Activated naive CD4-positive, alpha-beta T cell treated with anti-CD3 and anti-CD28 coated beads for 36 hours (primary cell): ENCODE measurements at regions not wholly inside any gene's neighbourhood (a gene's known extent, or its start where the extent isn't known, plus 50 kb on each side); places are given as distances from the start of the nearest gene placed in this dataset.

Source experiments
- CTCF ChIA-PET: fragments of 350-600 bp; sonication (Branson Sonifier 250); formaldehyde crosslinking; loops from one replicate; lab custom pipeline; 2021; ENCODE audit warnings: antibody characterized with exemption; lab: Charles Lee
- DNase-seq: peaks from one replicate; pipeline ENCODE4 v3.0.0-alpha.2; 2020
- H3K27ac Mint-ChIP-seq: one replicate; pipeline ENCODE4 v1.8.0; 2021; ENCODE audit warnings: mild to moderate bottlenecking, mixed read lengths
- H3K27me3 Mint-ChIP-seq: one replicate; pipeline ENCODE4 v1.8.0; 2021; ENCODE audit warnings: low read depth, mixed read lengths
- H3K36me3 Mint-ChIP-seq: one replicate; pipeline ENCODE4 v1.8.0; 2021; ENCODE audit warnings: low read depth, mixed read lengths
- H3K4me1 Mint-ChIP-seq: one replicate; pipeline ENCODE4 v1.8.0; 2021; ENCODE audit warnings: low read depth, mixed read lengths
- H3K4me3 Mint-ChIP-seq: one replicate; pipeline ENCODE4 v1.8.0; 2021; ENCODE audit warnings: mild to moderate bottlenecking, moderate library complexity, mixed read lengths
- H3K9me3 Mint-ChIP-seq: one replicate; pipeline ENCODE4 v1.8.0; 2021; ENCODE audit warnings: mixed read lengths
- intact Hi-C: fragments of 100-400 bp; cut with micrococcal nuclease; formaldehyde crosslinking; loops from one replicate; pipeline ENCODE4 v1.15.1; 2023

- H3K27ac Mint-ChIP-seq, result no peak overlapping the region
- intact Hi-C loops, result no loop called here
- H3K27me3 Mint-ChIP-seq, result peaks cover 10% of the 10 kb centered on the region
- no peaks in the 10 kb centered on the region for H3K36me3 Mint-ChIP-seq
- no peak overlapping the region for H3K4me3 Mint-ChIP-seq
- no peak for DNase-seq
- no peaks in the 10 kb centered on the region for H3K9me3 Mint-ChIP-seq
- H3K4me1 Mint-ChIP-seq, result no peaks in the 10 kb centered on the region
- CTCF ChIA-PET, result no interaction called here
These were observed 172.3 kb upstream of the MVB12B start for GRCh38 chr9:126154182-126154827.

GRCh38 chr9:126154869-126155268, 171.8 kb upstream of the MVB12B start:
- DNase-seq, result no peak
- peaks cover 10% of the 10 kb centered on the region for H3K27me3 Mint-ChIP-seq
- intact Hi-C loops, result no loop called here
- H3K4me3 Mint-ChIP-seq, result no peak overlapping the region
- H3K36me3 Mint-ChIP-seq, result no peaks in the 10 kb centered on the region
- no peaks in the 10 kb centered on the region for H3K4me1 Mint-ChIP-seq
- CTCF ChIA-PET, result no interaction called here
- no peaks in the 10 kb centered on the region for H3K9me3 Mint-ChIP-seq
- no peak overlapping the region for H3K27ac Mint-ChIP-seq

GRCh38 chr9:126155756-126156664, 170.6 kb upstream of the MVB12B start:
- intact Hi-C loops, result no loop called here
- Mint-ChIP-seq H3K27me3 (peaks cover 10% of the 10 kb centered on the region), H3K4me1 (no peaks in the 10 kb centered on the region), H3K36me3 (no peaks in the 10 kb centered on the region), H3K9me3 (no peaks in the 10 kb centered on the region), H3K27ac (no peak overlapping the region), H3K4me3 (no peak overlapping the region)
- DNase-seq, result no peak
- CTCF ChIA-PET, result no interaction called here

- CTCF ChIA-PET, result no interaction called here
- no peak for DNase-seq
- Mint-ChIP-seq H3K9me3 (no peaks in the 10 kb centered on the region), H3K27ac (no peak overlapping the region), H3K4me1 (no peaks in the 10 kb centered on the region), H3K36me3 (no peaks in the 10 kb centered on the region), H3K27me3 (peaks cover 10% of the 10 kb centered on the region), H3K4me3 (no peak overlapping the region)
- intact Hi-C loops, result no loop called here
These were observed 169.7 kb upstream of the MVB12B start for GRCh38 chr9:126156898-126157297.

- DNase-seq, result no peak
- intact Hi-C loops, result no loop called here
- Mint-ChIP-seq H3K9me3 (no peaks in the 10 kb centered on the region), H3K4me1 (no peaks in the 10 kb centered on the region), H3K4me3 (no peak overlapping the region), H3K27me3 (peaks cover 10% of the 10 kb centered on the region), H3K36me3 (no peaks in the 10 kb centered on the region), H3K27ac (no peak overlapping the region)
- CTCF ChIA-PET, result no interaction called here
These were observed 169.2 kb upstream of the MVB12B start for GRCh38 chr9:126157423-126157822.

GRCh38 chr9:126157826-126158587, 168.6 kb upstream of the MVB12B start:
- H3K27ac Mint-ChIP-seq, result no peak overlapping the region

GRCh38 chr9:126158588-126159429, 167.8 kb upstream of the MVB12B start:
- no peaks in the 10 kb centered on the region for H3K4me1 Mint-ChIP-seq
- no peak overlapping the region for H3K27ac Mint-ChIP-seq
- H3K27me3 Mint-ChIP-seq, result peaks cover 12% of the 10 kb centered on the region
- H3K36me3 Mint-ChIP-seq, result no peaks in the 10 kb centered on the region
- H3K9me3 Mint-ChIP-seq, result no peaks in the 10 kb centered on the region
- DNase-seq, result no peak
- CTCF ChIA-PET, result interaction anchor here (0.5 kb wide), 1 partner anchor 333 kb away, joined by 3 read pairs; no protein-coding TSS in a partner anchor
- intact Hi-C loops, result no loop called here
- no peak overlapping the region for H3K4me3 Mint-ChIP-seq

More at GRCh38 chr9:126157826-126158587, 168.6 kb upstream of the MVB12B start:
- no peaks in the 10 kb centered on the region for H3K36me3 Mint-ChIP-seq
- no peak for DNase-seq
- intact Hi-C loops, result no loop called here
- CTCF ChIA-PET, result interaction anchor here (0.5 kb wide), 1 partner anchor 333 kb away, joined by 3 read pairs; no protein-coding TSS in a partner anchor
- peaks cover 10% of the 10 kb centered on the region for H3K27me3 Mint-ChIP-seq
- H3K9me3 Mint-ChIP-seq, result no peaks in the 10 kb centered on the region
- no peaks in the 10 kb centered on the region for H3K4me1 Mint-ChIP-seq
- H3K4me3 Mint-ChIP-seq, result no peak overlapping the region

- intact Hi-C loops, result no loop called here
- Mint-ChIP-seq H3K36me3 (no peaks in the 10 kb centered on the region), H3K9me3 (no peaks in the 10 kb centered on the region), H3K4me1 (no peaks in the 10 kb centered on the region), H3K4me3 (no peak overlapping the region), H3K27me3 (peaks cover 11% of the 10 kb centered on the region), H3K27ac (no peak overlapping the region)
- CTCF ChIA-PET, result no interaction called here
- DNase-seq, result no peak
These were observed 167.1 kb upstream of the MVB12B start for GRCh38 chr9:126159430-126160060.

GRCh38 chr9:126160067-126160853, 166.4 kb upstream of the MVB12B start:
- intact Hi-C loops, result no loop called here
- H3K36me3 Mint-ChIP-seq, result no peaks in the 10 kb centered on the region
- H3K4me1 Mint-ChIP-seq, result no peaks in the 10 kb centered on the region
- no peaks in the 10 kb centered on the region for H3K9me3 Mint-ChIP-seq
- peaks cover 9% of the 10 kb centered on the region for H3K27me3 Mint-ChIP-seq
- CTCF ChIA-PET, result no interaction called here
- H3K4me3 Mint-ChIP-seq, result no peak overlapping the region
- DNase-seq, result no peak
- no peak overlapping the region for H3K27ac Mint-ChIP-seq

GRCh38 chr9:126160854-126161329, 165.7 kb upstream of the MVB12B start:
- intact Hi-C loops, result no loop called here
- H3K4me3 Mint-ChIP-seq, result no peak overlapping the region
- no peak for DNase-seq
- no peaks in the 10 kb centered on the region for H3K9me3 Mint-ChIP-seq
- no peaks in the 10 kb centered on the region for H3K36me3 Mint-ChIP-seq
- no peaks in the 10 kb centered on the region for H3K4me1 Mint-ChIP-seq
- peaks cover 9% of the 10 kb centered on the region for H3K27me3 Mint-ChIP-seq
- H3K27ac Mint-ChIP-seq, result no peak overlapping the region
- CTCF ChIA-PET, result interaction anchor here (0.6 kb wide), 1 partner anchor 331 kb away, joined by 3 read pairs; no protein-coding TSS in a partner anchor
